GM12878 (cell line): ENCODE measurements at regions not wholly inside any gene's neighbourhood (a gene's known extent, or its start where the extent isn't known, plus 50 kb on each side); places are given as distances from the start of the nearest gene placed in this dataset.

Source experiments
- ATAC-seq: fragments of 200-7000 bp; cut with Tn5 transposase; 3 replicates; pipeline ENCODE4 v1.9.1; 2020; ENCODE audit warnings: mild to moderate bottlenecking, moderate library complexity
- BruUV-seq: library from RNA; stranded (reverse); fragments of 400-500 nt; replicated peaks from 2 replicates; lab custom pipeline; 2021; lab: Mats Ljungman, UMichigan
- CTCF ChIA-PET: fragments of 300-600 bp; sonication (Branson Sonifier 250); formaldehyde crosslinking; extraction: SDS; loops from one replicate; lab custom pipeline; 2021; ENCODE audit warnings: inconsistent platforms; lab: Yijun Ruan, JAX
- POLR2A ChIA-PET: fragments of 350-600 bp; formaldehyde crosslinking; extraction: SDS; loops from one replicate; lab custom pipeline; 2021; ENCODE audit warnings: inconsistent platforms; lab: Charles Lee
- RAD21 ChIA-PET: fragments of 300-600 bp; sonication (Branson Sonifier 250); formaldehyde crosslinking; loops from one replicate; lab custom pipeline; 2023; ENCODE audit warnings: antibody characterized with exemption; ENCODE audit not compliant: unreplicated experiment; lab: Charles Lee
- SMC1A ChIA-PET: fragments of 300-600 bp; sonication (Branson Sonifier 250); formaldehyde crosslinking; loops from one replicate; lab custom pipeline; 2023; ENCODE audit not compliant: unreplicated experiment, uncharacterized antibody; lab: Charles Lee
- DNase-seq: peaks from one replicate; pipeline ENCODE4 v3.0.0-alpha.2; 2011; ENCODE audit warnings: low read depth, low spot score
- FAIRE-seq: peaks from 3 replicates; lab custom pipeline; 2011; peaks lifted over from hg19 to GRCh38; lab: Jason Lieb, UNC
- H2AFZ ChIP-seq: 2 replicates; pipeline ENCODE4 v1.6.0; 2011; ENCODE audit warnings: low read depth, low read length, control low read depth; ENCODE audit not compliant: control insufficient read depth
- H3K27ac ChIP-seq: 2 replicates; pipeline ENCODE4 v1.5.1; 2011; ENCODE audit warnings: control low read depth; ENCODE audit not compliant: control insufficient read depth, insufficient read depth
- H3K27me3 ChIP-seq, 2 experiments: replicated peaks in 1 of 2; 2 replicates each; pipeline versions ENCODE4 v1.6.0 to v1.6.1; 2011; ENCODE audit warnings: low read length in 1 of 2; ENCODE audit not compliant: control insufficient read depth in 2 of 2, insufficient read depth in 2 of 2
- H3K36me3 ChIP-seq, 2 experiments: 2 replicates each; pipeline ENCODE4 v1.5.1; 2011; ENCODE audit warnings: low read length in 1 of 2; ENCODE audit not compliant: control insufficient read depth in 2 of 2, insufficient read depth in 2 of 2
- H3K4me1 ChIP-seq: 2 replicates; pipeline ENCODE4 v1.6.1; 2011; ENCODE audit warnings: mild to moderate bottlenecking, low read length, moderate library complexity, mixed read lengths; ENCODE audit not compliant: control insufficient read depth, insufficient read depth
- H3K4me2 ChIP-seq: 2 replicates; pipeline ENCODE4 v1.6.0; 2011; ENCODE audit warnings: control low read depth; ENCODE audit not compliant: control insufficient read depth, insufficient read depth
- H3K4me3 ChIP-seq: fragments of 200-600 bp; sonication (generic); 2 replicates; pipeline ENCODE4 v1.5.1; 2016
- H3K79me2 ChIP-seq: 2 replicates; pipeline ENCODE4 v1.6.0; 2011; ENCODE audit warnings: low read length; ENCODE audit not compliant: control insufficient read depth, insufficient read depth
- H3K9ac ChIP-seq: 2 replicates; pipeline ENCODE4 v1.8.0; 2011; ENCODE audit warnings: low read length, control low read depth, mixed read lengths; ENCODE audit not compliant: control insufficient read depth, insufficient read depth
- H3K9me3 ChIP-seq: replicated peaks from 3 replicates; pipeline ENCODE4 v1.5.1; 2011; ENCODE audit warnings: mild to moderate bottlenecking, low read length; ENCODE audit not compliant: control insufficient read depth, insufficient read depth
- H4K20me1 ChIP-seq: 2 replicates; pipeline ENCODE4 v1.6.0; 2011; ENCODE audit not compliant: control insufficient read depth, insufficient read depth
- CUX1 ChIP-seq: IDR thresholded peaks from 2 replicates; pipeline ENCODE4 v1.6.1; 2012; ENCODE audit warnings: improper control_type of control experiment, low read depth, low read length; ENCODE audit not compliant: insufficient replicate concordance
- FOXK2 ChIP-seq: fragments of 450-650 bp; IDR thresholded peaks from 2 replicates; pipeline ENCODE4 v1.6.1; 2017; ENCODE audit warnings: mild to moderate bottlenecking, moderate library complexity
- FOXM1 ChIP-seq: IDR thresholded peaks from 2 replicates; pipeline ENCODE4 v1.6.1; 2012; ENCODE audit warnings: low read depth, mild to moderate bottlenecking, inconsistent platforms, low read length, moderate library complexity
- MTA2 ChIP-seq: fragments of 450-650 bp; IDR thresholded peaks from 2 replicates; pipeline ENCODE4 v1.6.1; 2016; ENCODE audit warnings: low read depth, mild to moderate bottlenecking, moderate library complexity
- MYC ChIP-seq: IDR thresholded peaks from 2 replicates; pipeline ENCODE4 v1.6.1; 2011; ENCODE audit warnings: mild to moderate bottlenecking, low read length, moderate library complexity, inconsistent platforms; ENCODE audit not compliant: insufficient read depth, insufficient replicate concordance, insufficient read length, severe bottlenecking
- REST ChIP-seq: IDR thresholded peaks from 2 replicates; pipeline ENCODE4 v1.6.1; 2012; ENCODE audit warnings: mild to moderate bottlenecking, low read depth, low read length
- YY1 ChIP-seq: IDR thresholded peaks from 2 replicates; pipeline ENCODE4 v1.6.1; 2011; ENCODE audit warnings: low read depth, mild to moderate bottlenecking, low read length
- ZNF207 ChIP-seq: fragments of 450-650 bp; IDR thresholded peaks from 2 replicates; pipeline ENCODE4 v1.6.1; 2014; ENCODE audit warnings: antibody characterized with exemption, mild to moderate bottlenecking, borderline replicate concordance
- WGBS: methylation state at CpG from one replicate; pipeline ENCODE4 v1.1.6; 2016; ENCODE audit warnings: low lambda C conversion rate; ENCODE audit not compliant: insufficient replicate concordance, insufficient coverage; ENCODE audit errors: missing lambda C conversion rate; 5-methylcytosine and 5-hydroxymethylcytosine counted together
- in situ Hi-C: fragments of 300-500 bp; cut with MboI; formaldehyde crosslinking; loops from 9 replicates; pipeline ENCODE4 v1.14.3; 2018; ENCODE audit warnings: mixed read lengths
- intact Hi-C: fragments of 100-400 bp; cut with micrococcal nuclease; formaldehyde crosslinking; loops from one replicate; pipeline ENCODE4 v1.14.2; 2022; ENCODE audit not compliant: unreplicated experiment
- TF ChIP-seq, protein P1 (sequence below): fragments of 450-650 bp; IDR thresholded peaks from 2 replicates; pipeline ENCODE4 v1.6.1; 2017; ENCODE audit warnings: mild to moderate bottlenecking, moderate library complexity

DNA sequence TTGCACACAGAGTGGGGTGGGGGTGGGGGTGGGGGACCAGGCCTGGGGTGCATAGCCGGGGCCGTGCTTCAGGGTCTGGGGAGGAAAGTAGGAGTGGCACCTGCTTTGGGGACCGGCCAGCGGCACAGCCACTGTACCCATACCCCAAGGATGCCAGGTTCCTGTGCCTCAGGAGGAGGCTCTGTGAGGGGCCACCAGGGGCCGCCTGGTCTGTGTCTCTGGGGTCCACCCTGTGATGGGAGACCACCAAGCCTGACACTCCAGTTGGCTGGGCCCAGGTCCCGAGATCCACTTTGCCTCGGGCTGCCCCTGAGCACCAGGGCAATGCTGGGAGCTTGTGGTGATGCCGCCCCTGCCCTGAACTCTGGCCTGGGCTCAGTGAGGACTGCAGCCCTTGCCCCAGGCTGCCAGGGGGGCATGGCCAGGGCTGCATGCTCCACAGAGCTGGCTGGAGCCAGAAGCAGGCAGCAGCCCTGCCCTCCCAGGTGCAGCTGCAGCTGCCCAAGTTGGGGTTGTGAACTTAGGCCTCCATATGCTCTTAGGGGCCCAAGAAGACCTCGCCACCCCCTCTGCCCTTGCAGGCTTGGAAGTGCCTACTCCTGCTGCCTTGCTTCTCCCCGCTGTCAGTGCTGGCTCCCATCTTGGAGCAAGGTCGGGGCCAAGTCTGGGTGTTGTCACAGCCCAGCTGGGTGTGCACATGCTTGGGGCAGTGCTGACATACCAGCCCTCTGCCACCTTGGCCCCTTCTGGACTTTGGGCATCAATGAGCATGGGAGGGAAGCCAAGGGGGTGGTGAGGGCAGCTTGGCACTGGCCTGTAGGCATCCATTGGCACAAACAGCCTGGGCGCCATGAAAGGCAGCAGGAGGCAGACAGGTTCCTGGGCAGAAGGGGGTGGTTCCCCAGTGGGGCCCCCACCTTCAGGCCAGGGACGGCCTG lies 123.3 kb upstream of the THY1 start:
- no peak overlapping the region for H3K4me2 ChIP-seq
- H3K4me3 ChIP-seq: no peak overlapping the region
- H3K27ac ChIP-seq: no peak overlapping the region
- in situ Hi-C loops: no loop called here
- FAIRE-seq (no peak), ATAC-seq (no peak), DNase-seq (no peak)
- intact Hi-C loops: no loop called here
- BruUV-seq: no TSS peak
- ChIA-PET SMC1A (no interaction called here), RAD21 (no interaction called here), POLR2A (no interaction called here), CTCF (no interaction called here)
- no peaks in the 10 kb centered on the region for H3K79me2 ChIP-seq
- no peaks in the 10 kb centered on the region for H3K36me3 ChIP-seq
- H3K9me3 ChIP-seq: peaks cover 3% of the 10 kb centered on the region; the same call in 1 of the 3 replicates
- H4K20me1 ChIP-seq: no peaks in the 10 kb centered on the region
- H2AFZ ChIP-seq: no peak overlapping the region
- TF ChIP-seq, protein P1, sequence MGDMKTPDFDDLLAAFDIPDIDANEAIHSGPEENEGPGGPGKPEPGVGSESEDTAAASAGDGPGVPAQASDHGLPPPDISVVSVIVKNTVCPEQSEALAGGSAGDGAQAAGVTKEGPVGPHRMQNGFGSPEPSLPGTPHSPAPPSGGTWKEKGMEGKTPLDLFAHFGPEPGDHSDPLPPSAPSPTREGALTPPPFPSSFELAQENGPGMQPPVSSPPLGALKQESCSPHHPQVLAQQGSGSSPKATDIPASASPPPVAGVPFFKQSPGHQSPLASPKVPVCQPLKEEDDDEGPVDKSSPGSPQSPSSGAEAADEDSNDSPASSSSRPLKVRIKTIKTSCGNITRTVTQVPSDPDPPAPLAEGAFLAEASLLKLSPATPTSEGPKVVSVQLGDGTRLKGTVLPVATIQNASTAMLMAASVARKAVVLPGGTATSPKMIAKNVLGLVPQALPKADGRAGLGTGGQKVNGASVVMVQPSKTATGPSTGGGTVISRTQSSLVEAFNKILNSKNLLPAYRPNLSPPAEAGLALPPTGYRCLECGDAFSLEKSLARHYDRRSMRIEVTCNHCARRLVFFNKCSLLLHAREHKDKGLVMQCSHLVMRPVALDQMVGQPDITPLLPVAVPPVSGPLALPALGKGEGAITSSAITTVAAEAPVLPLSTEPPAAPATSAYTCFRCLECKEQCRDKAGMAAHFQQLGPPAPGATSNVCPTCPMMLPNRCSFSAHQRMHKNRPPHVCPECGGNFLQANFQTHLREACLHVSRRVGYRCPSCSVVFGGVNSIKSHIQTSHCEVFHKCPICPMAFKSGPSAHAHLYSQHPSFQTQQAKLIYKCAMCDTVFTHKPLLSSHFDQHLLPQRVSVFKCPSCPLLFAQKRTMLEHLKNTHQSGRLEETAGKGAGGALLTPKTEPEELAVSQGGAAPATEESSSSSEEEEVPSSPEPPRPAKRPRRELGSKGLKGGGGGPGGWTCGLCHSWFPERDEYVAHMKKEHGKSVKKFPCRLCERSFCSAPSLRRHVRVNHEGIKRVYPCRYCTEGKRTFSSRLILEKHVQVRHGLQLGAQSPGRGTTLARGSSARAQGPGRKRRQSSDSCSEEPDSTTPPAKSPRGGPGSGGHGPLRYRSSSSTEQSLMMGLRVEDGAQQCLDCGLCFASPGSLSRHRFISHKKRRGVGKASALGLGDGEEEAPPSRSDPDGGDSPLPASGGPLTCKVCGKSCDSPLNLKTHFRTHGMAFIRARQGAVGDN: no peak
- TF ChIP-seq MTA2 (no peak), MYC (no peak), REST (no peak), CUX1 (no peak), FOXM1 (no peak), ZNF207 (no peak), YY1 (no peak), FOXK2 (no peak)
- H3K27me3 ChIP-seq: no peaks in the 10 kb centered on the region
- no peak overlapping the region for H3K9ac ChIP-seq
- H3K4me1 ChIP-seq: no peaks in the 10 kb centered on the region
- 16% methylated on average over 9 of the region's 13 CpGs for WGBS
